ENCODE measurements at regions not wholly inside any gene's neighbourhood (a gene's known extent, or its start where the extent isn't known, plus 50 kb on each side); places are given as distances from the start of the nearest gene placed in this dataset.
"Not testable (repeated sequence)": the region's sequence is repeated elsewhere in the genome, so short reads cannot be mapped to it uniquely, and the experiment has no call there.

DNA sequence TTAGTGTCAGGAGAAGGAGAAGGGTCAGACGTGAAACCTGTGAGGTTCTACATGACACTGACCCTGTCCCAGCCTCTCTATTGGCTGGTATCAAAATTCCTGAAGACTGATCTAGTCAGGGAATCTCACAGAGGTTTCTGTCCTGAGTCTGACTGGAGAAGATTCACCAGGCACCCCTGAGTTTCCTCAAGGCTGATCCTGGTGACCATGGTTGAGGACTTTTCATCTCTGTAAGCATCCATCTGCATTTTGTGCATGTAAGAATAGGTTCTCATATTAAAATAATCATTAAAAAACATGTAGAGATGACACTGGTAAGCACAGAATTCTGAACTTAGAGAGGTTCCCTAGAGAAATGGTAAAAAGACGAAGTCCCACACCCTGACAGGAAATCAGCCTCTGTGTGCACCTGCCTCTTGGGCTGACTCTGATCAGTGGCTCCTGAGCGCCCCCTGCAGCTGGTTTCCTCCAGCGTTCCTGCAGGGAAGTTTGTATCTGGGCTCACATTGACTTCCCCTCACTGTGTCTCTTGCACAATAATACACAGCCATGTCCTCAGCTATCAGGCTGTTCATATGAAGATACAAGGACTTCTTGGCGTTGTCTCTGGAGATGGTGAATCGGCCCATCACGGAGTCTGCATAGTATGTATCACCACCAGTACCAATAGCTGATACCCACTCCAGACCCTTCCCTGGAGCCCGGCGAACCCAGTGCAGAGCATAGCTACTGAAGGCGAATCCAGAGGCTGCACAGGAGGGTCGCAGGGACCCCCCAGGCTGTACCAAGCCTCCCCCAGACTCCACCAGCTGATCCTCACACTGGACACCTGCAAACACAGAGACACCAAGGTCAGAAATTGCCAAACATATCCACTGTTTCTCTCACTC, 991.9 kb downstream of the TMEM121 start:
- no peak for FAIRE-seq

GRCh38 chr14:106522118-106522517, 995.7 kb downstream of the TMEM121 start:
- H3K9me3 ChIP-seq (ENCODE audit: insufficient read depth, low read depth, low read length): peaks cover 12% of the 10 kb centered on the region
- not testable (repeated sequence) for H3K9me3 Mint-ChIP-seq (ENCODE audit: unreplicated experiment); H3K4me3 Mint-ChIP-seq (ENCODE audit: unreplicated experiment); H3K4me3 ChIP-seq (ENCODE audit: insufficient read depth, low read depth, low read length); H4K20me1 ChIP-seq (ENCODE audit: insufficient read depth, low read length); DNase-seq (ENCODE audit: low read depth); H3K27me3 Mint-ChIP-seq (ENCODE audit: low read depth, unreplicated experiment); H3K36me3 Mint-ChIP-seq (ENCODE audit: low read depth, unreplicated experiment); H3K79me2 ChIP-seq (ENCODE audit: insufficient read depth, low read length); H3K27ac Mint-ChIP-seq (ENCODE audit: unreplicated experiment); H3K4me1 Mint-ChIP-seq (ENCODE audit: low read depth, unreplicated experiment); H3K36me3 ChIP-seq (ENCODE audit: insufficient read depth, low read length); H3K27ac ChIP-seq (ENCODE audit: low read depth, low read length); H2AFZ ChIP-seq (ENCODE audit: low read depth, low read length); FAIRE-seq; H3K4me1 ChIP-seq (ENCODE audit: insufficient read depth, low read length); H3K4me2 ChIP-seq (ENCODE audit: low read length); H3K9ac ChIP-seq (ENCODE audit: low read length); H3K27me3 ChIP-seq (ENCODE audit: insufficient read depth, low read length)

More for the DNA sequence above, 991.9 kb downstream of the TMEM121 start:
- TF ChIP-seq, protein P1, sequence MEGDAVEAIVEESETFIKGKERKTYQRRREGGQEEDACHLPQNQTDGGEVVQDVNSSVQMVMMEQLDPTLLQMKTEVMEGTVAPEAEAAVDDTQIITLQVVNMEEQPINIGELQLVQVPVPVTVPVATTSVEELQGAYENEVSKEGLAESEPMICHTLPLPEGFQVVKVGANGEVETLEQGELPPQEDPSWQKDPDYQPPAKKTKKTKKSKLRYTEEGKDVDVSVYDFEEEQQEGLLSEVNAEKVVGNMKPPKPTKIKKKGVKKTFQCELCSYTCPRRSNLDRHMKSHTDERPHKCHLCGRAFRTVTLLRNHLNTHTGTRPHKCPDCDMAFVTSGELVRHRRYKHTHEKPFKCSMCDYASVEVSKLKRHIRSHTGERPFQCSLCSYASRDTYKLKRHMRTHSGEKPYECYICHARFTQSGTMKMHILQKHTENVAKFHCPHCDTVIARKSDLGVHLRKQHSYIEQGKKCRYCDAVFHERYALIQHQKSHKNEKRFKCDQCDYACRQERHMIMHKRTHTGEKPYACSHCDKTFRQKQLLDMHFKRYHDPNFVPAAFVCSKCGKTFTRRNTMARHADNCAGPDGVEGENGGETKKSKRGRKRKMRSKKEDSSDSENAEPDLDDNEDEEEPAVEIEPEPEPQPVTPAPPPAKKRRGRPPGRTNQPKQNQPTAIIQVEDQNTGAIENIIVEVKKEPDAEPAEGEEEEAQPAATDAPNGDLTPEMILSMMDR (IDR thresholded peaks at IDR 0.05; ENCODE audit: insufficient read depth, low read depth, low read length): no peak
- no peak for TF ChIP-seq EZH2 (IDR thresholded peaks at IDR 0.05; ENCODE audit: insufficient read depth, low read length)
- peaks cover 6% of the 10 kb centered on the region for H3K9me3 ChIP-seq (ENCODE audit: insufficient read depth, low read depth, low read length)
- no peaks in the 10 kb centered on the region for H3K79me2 ChIP-seq (ENCODE audit: insufficient read depth, low read length)
- no peak overlapping the region for H3K4me3 Mint-ChIP-seq (ENCODE audit: unreplicated experiment)
- H3K4me3 ChIP-seq (ENCODE audit: insufficient read depth, low read depth, low read length): no peak overlapping the region
- no peaks in the 10 kb centered on the region for H3K36me3 Mint-ChIP-seq (ENCODE audit: low read depth, unreplicated experiment)
- H3K27me3 Mint-ChIP-seq (ENCODE audit: low read depth, unreplicated experiment): no peaks in the 10 kb centered on the region
- no peak overlapping the region for H2AFZ ChIP-seq (ENCODE audit: low read depth, low read length)
- no peak overlapping the region for H3K4me2 ChIP-seq (ENCODE audit: low read length)
- H3K4me1 Mint-ChIP-seq (ENCODE audit: low read depth, unreplicated experiment): no peaks in the 10 kb centered on the region
- peaks cover 2% of the 10 kb centered on the region for H3K9me3 Mint-ChIP-seq (ENCODE audit: unreplicated experiment)
- no peak overlapping the region for H3K9ac ChIP-seq (ENCODE audit: low read length)
- H4K20me1 ChIP-seq (ENCODE audit: insufficient read depth, low read length): no peaks in the 10 kb centered on the region
- no peaks in the 10 kb centered on the region for H3K4me1 ChIP-seq (ENCODE audit: insufficient read depth, low read length)
- no peak overlapping the region for H3K27ac Mint-ChIP-seq (ENCODE audit: unreplicated experiment)
- no peaks in the 10 kb centered on the region for H3K36me3 ChIP-seq (ENCODE audit: insufficient read depth, low read length)
- no peak overlapping the region for H3K27ac ChIP-seq (ENCODE audit: low read depth, low read length)
- DNase-seq (ENCODE audit: low read depth): no peak
- H3K27me3 ChIP-seq (ENCODE audit: insufficient read depth, low read length): no peaks in the 10 kb centered on the region

DNA sequence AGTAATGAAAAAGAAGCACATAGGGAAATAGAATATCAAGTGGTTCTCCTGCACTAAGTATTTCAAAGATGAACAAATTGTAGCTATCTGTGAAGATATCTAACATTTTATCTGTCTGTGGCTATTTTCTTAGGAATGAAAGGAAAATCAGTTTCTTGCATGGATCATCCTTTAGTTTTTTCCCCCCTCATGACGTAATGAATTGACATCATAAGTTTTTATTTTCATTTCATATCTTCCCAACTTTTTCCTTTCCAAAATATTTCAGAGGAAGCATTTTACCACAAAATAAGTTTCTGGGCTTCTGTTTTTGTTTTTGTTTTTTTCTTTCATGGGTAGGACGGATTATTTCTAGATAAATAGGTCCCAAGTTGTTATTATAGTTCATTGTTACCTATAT, 996.6 kb downstream of the TMEM121 start:
- Mint-ChIP-seq H3K27me3 (ENCODE audit: low read depth, unreplicated experiment) (no peaks in the 10 kb centered on the region), H3K9me3 (ENCODE audit: unreplicated experiment) (peaks cover 4% of the 10 kb centered on the region), H3K27ac (ENCODE audit: unreplicated experiment) (no peak overlapping the region), H3K36me3 (ENCODE audit: low read depth, unreplicated experiment) (no peaks in the 10 kb centered on the region), H3K4me3 (ENCODE audit: unreplicated experiment) (no peak overlapping the region), H3K4me1 (ENCODE audit: low read depth, unreplicated experiment) (no peaks in the 10 kb centered on the region)
- FAIRE-seq: no peak
- Histone ChIP-seq H3K79me2 (ENCODE audit: insufficient read depth, low read length) (no peaks in the 10 kb centered on the region), H3K4me1 (ENCODE audit: insufficient read depth, low read length) (no peaks in the 10 kb centered on the region), H3K36me3 (ENCODE audit: insufficient read depth, low read length) (no peaks in the 10 kb centered on the region), H3K4me2 (ENCODE audit: low read length) (no peak overlapping the region), H4K20me1 (ENCODE audit: insufficient read depth, low read length) (no peaks in the 10 kb centered on the region), H3K9me3 (ENCODE audit: insufficient read depth, low read depth, low read length) (peaks cover 9% of the 10 kb centered on the region), H3K27ac (ENCODE audit: low read depth, low read length) (no peak overlapping the region), H2AFZ (ENCODE audit: low read depth, low read length) (no peak overlapping the region), H3K27me3 (ENCODE audit: insufficient read depth, low read length) (no peaks in the 10 kb centered on the region), H3K9ac (ENCODE audit: low read length) (no peak overlapping the region), H3K4me3 (ENCODE audit: insufficient read depth, low read depth, low read length) (no peak overlapping the region)
- no peak for TF ChIP-seq EZH2 (IDR thresholded peaks at IDR 0.05; ENCODE audit: insufficient read depth, low read length)
- TF ChIP-seq, protein P1 (IDR thresholded peaks at IDR 0.05; ENCODE audit: insufficient read depth, low read depth, low read length): no peak
- DNase-seq (ENCODE audit: low read depth): no peak
